GM12878 (cell line): ENCODE measurements at regions not wholly inside any gene's neighbourhood (a gene's known extent, or its start where the extent isn't known, plus 50 kb on each side); places are given as distances from the start of the nearest gene placed in this dataset.

Source experiments
- ATAC-seq: fragments of 200-7000 bp; cut with Tn5 transposase; 3 replicates; pipeline ENCODE4 v1.9.1; 2020; ENCODE audit warnings: mild to moderate bottlenecking, moderate library complexity
- BruUV-seq: library from RNA; stranded (reverse); fragments of 400-500 nt; replicated peaks from 2 replicates; lab custom pipeline; 2021; lab: Mats Ljungman, UMichigan
- CTCF ChIA-PET: fragments of 300-600 bp; sonication (Branson Sonifier 250); formaldehyde crosslinking; extraction: SDS; loops from one replicate; lab custom pipeline; 2021; ENCODE audit warnings: inconsistent platforms; lab: Yijun Ruan, JAX
- POLR2A ChIA-PET: fragments of 350-600 bp; formaldehyde crosslinking; extraction: SDS; loops from one replicate; lab custom pipeline; 2021; ENCODE audit warnings: inconsistent platforms; lab: Charles Lee
- RAD21 ChIA-PET: fragments of 300-600 bp; sonication (Branson Sonifier 250); formaldehyde crosslinking; loops from one replicate; lab custom pipeline; 2023; ENCODE audit warnings: antibody characterized with exemption; ENCODE audit not compliant: unreplicated experiment; lab: Charles Lee
- SMC1A ChIA-PET: fragments of 300-600 bp; sonication (Branson Sonifier 250); formaldehyde crosslinking; loops from one replicate; lab custom pipeline; 2023; ENCODE audit not compliant: unreplicated experiment, uncharacterized antibody; lab: Charles Lee
- DNase-seq: peaks from one replicate; pipeline ENCODE4 v3.0.0-alpha.2; 2011; ENCODE audit warnings: low read depth, low spot score
- FAIRE-seq: peaks from 3 replicates; lab custom pipeline; 2011; peaks lifted over from hg19 to GRCh38; lab: Jason Lieb, UNC
- H2AFZ ChIP-seq: 2 replicates; pipeline ENCODE4 v1.6.0; 2011; ENCODE audit warnings: low read depth, low read length, control low read depth; ENCODE audit not compliant: control insufficient read depth
- H3K27ac ChIP-seq: 2 replicates; pipeline ENCODE4 v1.5.1; 2011; ENCODE audit warnings: control low read depth; ENCODE audit not compliant: control insufficient read depth, insufficient read depth
- H3K27me3 ChIP-seq, 2 experiments: replicated peaks in 1 of 2; 2 replicates each; pipeline versions ENCODE4 v1.6.0 to v1.6.1; 2011; ENCODE audit warnings: low read length in 1 of 2; ENCODE audit not compliant: control insufficient read depth in 2 of 2, insufficient read depth in 2 of 2
- H3K36me3 ChIP-seq, 2 experiments: 2 replicates each; pipeline ENCODE4 v1.5.1; 2011; ENCODE audit warnings: low read length in 1 of 2; ENCODE audit not compliant: control insufficient read depth in 2 of 2, insufficient read depth in 2 of 2
- H3K4me1 ChIP-seq: 2 replicates; pipeline ENCODE4 v1.6.1; 2011; ENCODE audit warnings: mild to moderate bottlenecking, low read length, moderate library complexity, mixed read lengths; ENCODE audit not compliant: control insufficient read depth, insufficient read depth
- H3K4me2 ChIP-seq: 2 replicates; pipeline ENCODE4 v1.6.0; 2011; ENCODE audit warnings: control low read depth; ENCODE audit not compliant: control insufficient read depth, insufficient read depth
- H3K4me3 ChIP-seq: fragments of 200-600 bp; sonication (generic); 2 replicates; pipeline ENCODE4 v1.5.1; 2016
- H3K79me2 ChIP-seq: 2 replicates; pipeline ENCODE4 v1.6.0; 2011; ENCODE audit warnings: low read length; ENCODE audit not compliant: control insufficient read depth, insufficient read depth
- H3K9ac ChIP-seq: 2 replicates; pipeline ENCODE4 v1.8.0; 2011; ENCODE audit warnings: low read length, control low read depth, mixed read lengths; ENCODE audit not compliant: control insufficient read depth, insufficient read depth
- H3K9me3 ChIP-seq: replicated peaks from 3 replicates; pipeline ENCODE4 v1.5.1; 2011; ENCODE audit warnings: mild to moderate bottlenecking, low read length; ENCODE audit not compliant: control insufficient read depth, insufficient read depth
- H4K20me1 ChIP-seq: 2 replicates; pipeline ENCODE4 v1.6.0; 2011; ENCODE audit not compliant: control insufficient read depth, insufficient read depth
- BHLHE40 ChIP-seq, 2 experiments: fragments of 450-650 bp in 1 of 2; IDR thresholded peaks; 2 replicates each; pipeline ENCODE4 v1.6.1; 2011 to 2017; ENCODE audit warnings: low read depth in 2 of 2, borderline replicate concordance in 1 of 2, improper control_type of control experiment in 1 of 2, low read length in 1 of 2, mild to moderate bottlenecking in 1 of 2
- CBFB ChIP-seq: IDR thresholded peaks from 2 replicates; pipeline ENCODE4 v1.6.1; 2016; ENCODE audit warnings: antibody characterized with exemption, low read depth
- CEBPB ChIP-seq, 2 experiments: fragments of 150-350 bp in 1 of 2; IDR thresholded peaks; 2 replicates each; pipeline ENCODE4 v1.6.1; 2012 to 2014; ENCODE audit warnings: low read depth in 2 of 2, low read length in 2 of 2, borderline replicate concordance in 1 of 2, inconsistent platforms in 1 of 2
- DPF2 ChIP-seq: fragments of 450-650 bp; IDR thresholded peaks from 2 replicates; pipeline ENCODE4 v1.6.1; 2017; ENCODE audit warnings: mild to moderate bottlenecking
- RCOR1 ChIP-seq: conservative IDR thresholded peaks from 2 replicates; pipeline ENCODE4 v1.6.1; 2012; ENCODE audit warnings: low read depth, low read length, improper control_type of control experiment
- SREBF1 ChIP-seq: IDR thresholded peaks from 2 replicates; pipeline ENCODE4 v1.6.1; 2012; ENCODE audit warnings: mild to moderate bottlenecking, low read length
- TBL1XR1 ChIP-seq: IDR thresholded peaks from 2 replicates; pipeline ENCODE4 v1.6.1; 2012; ENCODE audit warnings: low read depth, low read length, improper control_type of control experiment
- ZBED1 ChIP-seq: IDR thresholded peaks from 2 replicates; pipeline ENCODE4 v1.6.1; 2016; ENCODE audit warnings: borderline replicate concordance
- WGBS: methylation state at CpG from one replicate; pipeline ENCODE4 v1.1.6; 2016; ENCODE audit warnings: low lambda C conversion rate; ENCODE audit not compliant: insufficient replicate concordance, insufficient coverage; ENCODE audit errors: missing lambda C conversion rate; 5-methylcytosine and 5-hydroxymethylcytosine counted together
- in situ Hi-C: fragments of 300-500 bp; cut with MboI; formaldehyde crosslinking; loops from 9 replicates; pipeline ENCODE4 v1.14.3; 2018; ENCODE audit warnings: mixed read lengths
- intact Hi-C: fragments of 100-400 bp; cut with micrococcal nuclease; formaldehyde crosslinking; loops from one replicate; pipeline ENCODE4 v1.14.2; 2022; ENCODE audit not compliant: unreplicated experiment
- TF ChIP-seq, protein P1 (sequence below), 3 experiments: IDR thresholded peaks in 2 of 3; conservative IDR thresholded peaks in 1 of 3; 2 replicates each; pipeline ENCODE4 v1.5.1; 2011; ENCODE audit warnings: low read depth in 3 of 3, low read length in 3 of 3, mild to moderate bottlenecking in 3 of 3, control low read depth in 2 of 3, moderate library complexity in 2 of 3, inconsistent platforms in 1 of 3, mixed read lengths in 1 of 3; ENCODE audit not compliant: control insufficient read depth in 2 of 3, insufficient read depth in 1 of 3; ENCODE audit errors: extremely low read depth in 1 of 3

DNA sequence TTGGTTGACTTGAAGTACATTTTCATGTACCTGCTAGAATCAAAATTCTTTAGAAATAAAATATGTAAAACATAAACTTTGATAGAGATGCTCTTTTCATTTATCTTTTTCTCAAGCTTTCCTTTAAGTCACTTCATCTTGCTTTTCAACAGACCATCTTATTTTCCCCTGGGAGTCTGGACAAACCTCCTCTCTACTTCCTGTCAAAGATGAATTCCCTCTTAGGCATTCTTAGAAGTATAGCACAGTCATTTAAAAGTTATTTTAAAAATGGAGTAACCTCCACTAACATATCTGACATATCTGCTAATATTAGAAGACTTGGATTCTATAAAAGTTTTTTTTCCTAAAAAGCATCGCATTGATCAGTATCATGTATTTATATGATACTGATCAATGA is 84.8 kb upstream of the PAX6 start (continued):
- no peak for TF ChIP-seq DPF2
- TF ChIP-seq BHLHE40 (IDR thresholded peaks at IDR 0.05; ENCODE audit: borderline replicate concordance in 1 of 2, low read depth in 2 of 2, low read length in 1 of 2): no peak
- no peak for TF ChIP-seq TBL1XR1
- TF ChIP-seq SREBF1: no peak
- no peak for TF ChIP-seq CBFB
- TF ChIP-seq RCOR1: no peak
- no peak for TF ChIP-seq ZBED1

DNA sequence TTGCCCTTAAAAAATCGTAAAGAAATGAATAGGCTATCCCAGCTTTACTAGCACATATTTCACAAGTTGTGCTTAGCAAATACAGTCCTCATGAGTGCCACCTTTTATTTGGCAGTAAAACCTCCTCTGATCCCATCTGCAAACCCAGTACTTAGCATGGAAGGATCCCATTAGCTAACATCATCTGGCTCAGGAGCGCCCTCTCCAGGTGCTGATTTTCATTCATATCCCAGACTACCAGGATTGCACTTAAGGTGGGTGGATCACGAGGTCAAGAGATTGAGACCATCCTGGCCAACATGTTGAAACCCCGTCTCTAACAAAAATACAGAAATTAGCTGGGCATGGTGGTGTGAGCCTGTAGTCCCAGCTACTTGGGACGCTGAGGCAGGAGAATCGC is 76.1 kb upstream of the PAX6 start:
- Histone ChIP-seq H3K4me1 (no peaks in the 10 kb centered on the region), H3K27me3 (peaks cover 3 to 4% of the 10 kb centered on the region in 2 experiments; a peak in 3 of 4 replicates), H2AFZ (no peak overlapping the region), H4K20me1 (no peaks in the 10 kb centered on the region), H3K4me2 (no peak overlapping the region), H3K79me2 (no peaks in the 10 kb centered on the region), H3K27ac (no peak overlapping the region), H3K36me3 (no peaks in the 10 kb centered on the region), H3K4me3 (no peak overlapping the region), H3K9me3 (no peaks in the 10 kb centered on the region), H3K9ac (no peak overlapping the region)
- ChIA-PET CTCF (interaction anchor here (0.7 to 1.7 kb wide), 4 partner anchors 17 to 650 kb away, joined by 3 to 9 read pairs (median 4); no protein-coding TSS in a partner anchor), SMC1A (no interaction called here), RAD21 (interaction anchor here (0.9 kb wide), 1 partner anchor 489 kb away, joined by 3 read pairs; no protein-coding TSS in a partner anchor), POLR2A (no interaction called here)
- no peak for DNase-seq
- in situ Hi-C loops (no loop called here), intact Hi-C loops (loop anchor here (5.0 to 10.0 kb wide), 2 partner anchors 288 to 490 kb away; no protein-coding TSS in a partner anchor)
- WGBS: 35% methylated on average over 6 of the region's 6 CpGs
- no peak for FAIRE-seq
- no peak for TF ChIP-seq CEBPB (IDR thresholded peaks at IDR 0.05; ENCODE audit: borderline replicate concordance in 1 of 2, low read depth in 2 of 2, low read length in 2 of 2)
- TF ChIP-seq, protein P1, sequence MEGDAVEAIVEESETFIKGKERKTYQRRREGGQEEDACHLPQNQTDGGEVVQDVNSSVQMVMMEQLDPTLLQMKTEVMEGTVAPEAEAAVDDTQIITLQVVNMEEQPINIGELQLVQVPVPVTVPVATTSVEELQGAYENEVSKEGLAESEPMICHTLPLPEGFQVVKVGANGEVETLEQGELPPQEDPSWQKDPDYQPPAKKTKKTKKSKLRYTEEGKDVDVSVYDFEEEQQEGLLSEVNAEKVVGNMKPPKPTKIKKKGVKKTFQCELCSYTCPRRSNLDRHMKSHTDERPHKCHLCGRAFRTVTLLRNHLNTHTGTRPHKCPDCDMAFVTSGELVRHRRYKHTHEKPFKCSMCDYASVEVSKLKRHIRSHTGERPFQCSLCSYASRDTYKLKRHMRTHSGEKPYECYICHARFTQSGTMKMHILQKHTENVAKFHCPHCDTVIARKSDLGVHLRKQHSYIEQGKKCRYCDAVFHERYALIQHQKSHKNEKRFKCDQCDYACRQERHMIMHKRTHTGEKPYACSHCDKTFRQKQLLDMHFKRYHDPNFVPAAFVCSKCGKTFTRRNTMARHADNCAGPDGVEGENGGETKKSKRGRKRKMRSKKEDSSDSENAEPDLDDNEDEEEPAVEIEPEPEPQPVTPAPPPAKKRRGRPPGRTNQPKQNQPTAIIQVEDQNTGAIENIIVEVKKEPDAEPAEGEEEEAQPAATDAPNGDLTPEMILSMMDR (IDR thresholded peaks at IDR 0.05 in 2 of 3, conservative IDR thresholded peaks at IDR 0.05 in 1 of 3; ENCODE audit: control insufficient read depth in 2 of 3, extremely low read depth in 1 of 3, insufficient read depth in 1 of 3, low read depth in 3 of 3, low read length in 3 of 3): peak in 2 of 3 experiments; percentile 5 to 29; a peak in 2 of 6 replicates
- BruUV-seq: no TSS peak
- no peak for ATAC-seq
